ENCODE measurements at regions not wholly inside any gene's neighbourhood (a gene's known extent, or its start where the extent isn't known, plus 50 kb on each side); places are given as distances from the start of the nearest gene placed in this dataset.

- TF ChIP-seq EZH2 (IDR thresholded peaks at IDR 0.05; ENCODE audit: borderline replicate concordance, low read length) (no peak), CTCF (conservative IDR thresholded peaks at IDR 0.05 in 1 of 2, IDR thresholded peaks at IDR 0.05 in 1 of 2; ENCODE audit: extremely low read depth in 1 of 2, insufficient read depth in 1 of 2, low read depth in 1 of 2, low read length in 2 of 2) (peak; percentile 11 to 38)
Measured at GRCh38 chr9:23587903-23588302, 238.1 kb downstream of the ELAVL2 start.
